HG02973 (cell line): ENCODE measurements at regions not wholly inside any gene's neighbourhood (a gene's known extent, or its start where the extent isn't known, plus 50 kb on each side); places are given as distances from the start of the nearest gene placed in this dataset.
A peak's percentile ranks its signal among the peaks of the same experiment; 100 is the strongest.

Experiments used
- ATAC-seq: cut with Tn5 transposase; IDR thresholded peaks from one replicate; pipeline ENCODE4 v1.9.1; 2021; ENCODE audit warnings: moderate library complexity; ENCODE audit not compliant: unreplicated experiment

- ATAC-seq, result no peak
Measured at GRCh38 chr14:53328841-53329240, 175.7 kb upstream of the DDHD1 start.

- no peak for ATAC-seq
Measured at GRCh38 chr14:53327716-53328115, 174.6 kb upstream of the DDHD1 start.

GRCh38 chr14:53325176-53325806 lies 172.2 kb upstream of the DDHD1 start:
- no peak for ATAC-seq

DNA sequence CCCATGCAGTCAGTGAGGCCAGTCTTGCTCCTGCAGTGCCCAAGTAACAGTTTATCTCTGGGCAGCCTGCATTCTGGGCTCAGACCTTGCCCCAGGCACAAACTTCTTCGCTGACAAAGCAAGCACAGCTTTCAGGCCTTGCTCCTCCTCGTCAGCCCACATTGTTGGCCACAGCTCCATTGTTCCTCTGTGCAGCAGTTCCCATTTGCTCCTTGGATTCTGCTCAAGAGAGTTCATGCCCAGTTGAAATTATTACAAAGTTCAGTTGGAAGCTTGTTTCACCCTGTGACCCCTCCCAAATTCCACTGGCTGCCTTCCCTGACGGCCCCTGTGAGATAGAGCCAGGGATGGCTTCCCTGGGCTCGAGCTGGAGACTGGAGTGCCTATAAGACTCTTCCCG lies 163.4 kb upstream of the DDHD1 start:
- no peak for ATAC-seq

DNA sequence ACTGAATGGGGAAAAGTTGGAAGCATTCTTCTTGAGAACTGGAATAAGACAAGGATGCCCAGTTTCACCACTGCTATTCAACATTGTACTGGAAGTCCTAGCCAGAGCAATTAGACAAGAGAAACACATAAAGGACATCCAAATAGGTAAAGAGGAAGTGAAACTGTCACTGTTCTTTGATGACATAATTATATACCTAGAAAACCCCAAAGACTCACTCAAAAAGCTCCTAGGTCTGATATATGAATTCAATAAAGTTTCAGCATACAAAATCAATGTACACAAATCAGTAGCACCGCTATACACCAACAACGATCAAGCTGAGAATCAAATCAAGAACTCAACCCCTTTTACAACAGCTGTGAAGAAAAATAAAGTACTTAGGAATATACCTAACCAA lies 157.3 kb upstream of the DDHD1 start:
- ATAC-seq, result peak; percentile 84

GRCh38 chr14:53306911-53307310 lies 153.8 kb upstream of the DDHD1 start:
- no peak for ATAC-seq

DNA sequence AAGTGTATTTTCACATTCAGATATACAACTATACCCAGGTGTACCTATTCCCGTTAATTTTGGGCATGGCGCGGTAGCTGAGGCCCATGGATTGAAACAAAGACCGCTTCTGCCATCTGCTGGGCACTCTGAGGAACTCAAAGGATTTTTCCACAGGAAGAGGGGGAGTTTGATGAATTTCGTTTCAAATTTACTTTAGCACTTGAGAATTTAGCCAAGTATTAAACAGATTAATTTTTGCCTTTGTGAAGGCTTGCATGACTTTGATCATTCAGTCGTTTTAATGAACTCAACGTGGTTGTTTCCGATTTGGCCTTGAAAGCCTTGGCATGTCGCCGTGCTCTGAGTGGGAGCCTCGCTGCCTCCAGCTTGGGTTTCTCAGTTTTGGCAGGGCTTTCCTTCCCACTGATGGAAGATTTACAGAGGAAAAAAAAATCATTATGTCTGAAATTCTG lies 153.2 kb upstream of the DDHD1 start:
- ATAC-seq, result no peak

- ATAC-seq, result no peak
Measured at GRCh38 chr14:53304726-53305381, 151.7 kb upstream of the DDHD1 start.

GRCh38 chr14:53295985-53296582 lies 143.0 kb upstream of the DDHD1 start:
- no peak for ATAC-seq

GRCh38 chr14:53295372-53295771 lies 142.2 kb upstream of the DDHD1 start:
- no peak for ATAC-seq

GRCh38 chr14:53286301-53286700 lies 133.2 kb upstream of the DDHD1 start:
- no peak for ATAC-seq

GRCh38 chr14:53285821-53286220 lies 132.7 kb upstream of the DDHD1 start:
- no peak for ATAC-seq

DNA sequence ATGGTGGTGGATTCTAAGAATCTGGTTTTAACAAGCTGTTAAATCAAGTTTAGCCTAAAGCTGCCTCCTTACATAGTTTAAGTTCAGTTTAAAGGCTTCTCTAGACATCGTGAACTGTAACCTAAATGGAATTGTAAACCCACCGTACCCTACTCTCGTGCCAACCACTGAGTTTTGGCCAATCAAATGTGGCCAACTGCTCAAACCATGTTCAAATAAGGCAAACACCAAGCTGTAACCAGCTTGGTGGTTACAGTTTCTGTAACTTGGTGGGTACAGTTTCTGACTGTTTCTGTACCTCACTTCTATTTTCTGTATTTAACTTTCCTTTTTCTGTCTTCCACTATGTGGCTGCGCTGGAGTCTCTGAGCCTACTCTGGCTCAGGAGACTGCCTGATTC lies 131.9 kb upstream of the DDHD1 start:
- no peak for ATAC-seq

GRCh38 chr14:53278602-53279506 lies 125.7 kb upstream of the DDHD1 start:
- no peak for ATAC-seq

GRCh38 chr14:53273671-53274072 lies 120.5 kb upstream of the DDHD1 start:
- ATAC-seq, result no peak

DNA sequence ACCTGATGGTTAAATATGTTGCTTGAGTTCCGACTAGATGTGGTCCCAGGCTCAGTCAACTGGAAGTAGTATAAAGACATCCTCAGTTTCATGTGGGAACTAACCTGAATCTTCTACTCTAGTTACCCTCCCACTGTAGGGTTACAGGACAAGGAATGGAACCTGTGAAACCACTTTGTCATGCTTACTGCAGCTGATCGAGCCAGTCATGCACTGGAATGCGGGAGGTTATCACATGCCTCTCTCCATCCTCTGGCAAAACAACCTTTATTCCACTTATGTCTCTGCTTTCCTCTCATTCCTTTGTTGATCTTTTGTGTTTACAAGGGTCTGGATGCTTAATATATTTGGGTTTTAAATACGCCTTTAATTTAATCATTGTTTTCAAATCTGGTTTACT lies 111.9 kb upstream of the DDHD1 start:
- ATAC-seq, result no peak

GRCh38 chr14:53260928-53261327 lies 107.8 kb upstream of the DDHD1 start:
- no peak for ATAC-seq

- no peak for ATAC-seq
Measured at GRCh38 chr14:53260286-53260685, 107.2 kb upstream of the DDHD1 start.

GRCh38 chr14:53252141-53252540 lies 99.0 kb upstream of the DDHD1 start:
- ATAC-seq, result no peak

DNA sequence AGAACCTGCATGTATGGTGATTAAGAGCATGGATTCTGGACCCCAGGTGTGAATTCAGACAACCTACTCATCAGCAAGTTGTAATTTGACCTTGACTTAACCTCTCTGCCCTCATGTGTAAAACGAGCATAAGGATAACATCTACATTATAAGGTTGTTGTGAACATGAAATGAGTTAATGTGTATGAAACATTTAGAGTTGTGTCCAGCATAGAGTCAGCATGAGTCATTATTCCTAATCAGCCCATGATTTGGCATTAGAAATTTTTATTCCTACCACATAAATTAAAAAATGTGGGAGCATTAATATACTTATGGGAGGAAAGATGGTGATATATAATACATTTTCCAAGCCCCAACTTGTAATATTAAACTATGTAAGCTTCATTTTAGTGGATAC lies 95.9 kb upstream of the DDHD1 start:
- ATAC-seq, result no peak

DNA sequence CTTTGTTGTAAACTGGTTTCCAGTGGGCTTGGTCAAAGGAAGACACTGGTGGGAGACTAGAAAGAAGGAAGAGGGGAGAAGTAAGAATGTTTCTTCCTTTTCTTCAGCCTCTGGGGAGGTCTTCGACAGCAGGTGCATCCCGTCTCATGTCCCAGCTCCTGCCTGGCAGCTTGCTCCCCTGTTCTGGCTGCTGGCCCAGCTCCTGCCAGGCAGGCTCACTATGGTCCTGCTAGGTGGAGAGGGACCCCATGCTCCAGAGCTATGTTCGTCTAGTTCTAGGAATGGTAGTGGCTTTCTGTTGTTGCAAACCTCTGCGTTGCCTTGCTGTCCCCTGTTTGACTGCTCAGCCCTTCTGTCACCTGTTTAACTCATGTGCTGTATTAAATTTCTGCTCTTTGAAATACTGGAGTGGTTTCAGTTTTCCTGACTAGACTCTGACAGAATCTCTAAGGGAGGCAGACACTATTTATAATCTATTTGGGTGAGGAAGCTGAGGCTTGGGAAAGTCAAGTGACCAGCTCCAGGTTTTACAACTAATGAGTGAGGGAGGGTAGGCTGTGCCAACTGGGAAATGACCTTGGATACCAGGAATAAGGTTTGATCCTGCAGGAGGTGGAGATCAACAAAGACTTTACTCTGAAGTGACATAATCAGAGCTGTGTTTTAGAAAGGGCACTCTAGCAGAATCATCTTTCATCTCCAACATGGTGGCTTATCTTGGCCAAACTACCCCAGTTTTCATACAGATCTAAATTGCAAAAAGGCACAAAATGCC lies 94.7 kb upstream of the DDHD1 start:
- no peak for ATAC-seq
